OCI-LY7 (cell line): ENCODE measurements at regions not wholly inside any gene's neighbourhood (a gene's known extent, or its start where the extent isn't known, plus 50 kb on each side); places are given as distances from the start of the nearest gene placed in this dataset.

Experiments
- BruUV-seq: library from RNA; stranded (reverse); fragments of 400-500 nt; replicated peaks from 2 replicates; lab custom pipeline; 2021; lab: Mats Ljungman, UMichigan
- CTCF ChIA-PET: fragments of 300-600 bp; sonication (Branson Sonifier 250); formaldehyde crosslinking; loops from one replicate; lab custom pipeline; 2022; ENCODE audit warnings: antibody characterized with exemption; ENCODE audit not compliant: unreplicated experiment; lab: Charles Lee
- POLR2A ChIA-PET: fragments of 300-600 bp; sonication (Branson Sonifier 250); formaldehyde crosslinking; loops from one replicate; lab custom pipeline; 2022; ENCODE audit warnings: antibody characterized with exemption; lab: Charles Lee
- DNase-seq: peaks from one replicate; pipeline ENCODE4 v3.0.0-alpha.2; 2015; ENCODE audit warnings: low spot score
- H2AFZ ChIP-seq: fragments of 200-600 bp; sonication (generic), shearing (Covaris generic); 2 replicates; pipeline ENCODE4 v1.6.1; 2014; ENCODE audit warnings: mild to moderate bottlenecking, antibody characterized with exemption, low read length, moderate library complexity
- H3K27ac ChIP-seq: fragments of 200-600 bp; sonication (generic); 2 replicates; pipeline ENCODE4 v1.5.1; 2014; ENCODE audit warnings: mixed run types, low read depth, mild to moderate bottlenecking, moderate library complexity, low read length, inconsistent platforms; ENCODE audit not compliant: poor library complexity, severe bottlenecking
- H3K36me3 ChIP-seq: fragments of 200-600 bp; sonication (generic); 2 replicates; pipeline ENCODE4 v1.6.1; 2014; ENCODE audit warnings: mild to moderate bottlenecking, antibody characterized with exemption, low read length, moderate library complexity, mixed read lengths; ENCODE audit not compliant: insufficient read depth
- H3K4me1 ChIP-seq: fragments of 200-600 bp; sonication (generic); 2 replicates; pipeline ENCODE4 v1.5.1; 2014; ENCODE audit warnings: mild to moderate bottlenecking, low read length; ENCODE audit not compliant: insufficient read depth, poor library complexity, severe bottlenecking
- H3K4me2 ChIP-seq: fragments of 200-600 bp; sonication (generic); 2 replicates; pipeline ENCODE4 v1.6.1; 2014; ENCODE audit warnings: mild to moderate bottlenecking, low read length
- H3K4me3 ChIP-seq: fragments of 200-600 bp; sonication (generic); 2 replicates; pipeline ENCODE4 v1.5.1; 2014; ENCODE audit warnings: mild to moderate bottlenecking, low read depth, low read length; ENCODE audit not compliant: poor library complexity, severe bottlenecking
- H3K79me2 ChIP-seq: fragments of 200-600 bp; sonication (generic); 2 replicates; pipeline ENCODE4 v1.6.1; 2016; ENCODE audit warnings: low read depth, mild to moderate bottlenecking, low read length, moderate library complexity, mixed read lengths; ENCODE audit not compliant: insufficient read depth
- H3K9me2 ChIP-seq: fragments of 200-600 bp; sonication (generic); 2 replicates; pipeline ENCODE4 v1.6.1; 2016; ENCODE audit warnings: mild to moderate bottlenecking, low read length, mixed read lengths; ENCODE audit not compliant: insufficient read depth
- H3K9me3 ChIP-seq: fragments of 200-600 bp; sonication (generic); 2 replicates; pipeline ENCODE4 v1.6.1; 2014; ENCODE audit warnings: mild to moderate bottlenecking, mixed run types, low read length, mixed read lengths
- H4K20me1 ChIP-seq: fragments of 200-600 bp; sonication (generic); 2 replicates; pipeline ENCODE4 v1.6.1; 2014; ENCODE audit warnings: mild to moderate bottlenecking, antibody characterized with exemption, low read length, moderate library complexity, mixed read lengths; ENCODE audit not compliant: insufficient read depth
- EZH2phosphoT487 ChIP-seq: fragments of 200-600 bp; sonication (generic); IDR thresholded peaks from 2 replicates; pipeline ENCODE4 v1.6.1; 2018; ENCODE audit warnings: low read depth, borderline replicate concordance, mild to moderate bottlenecking, mixed run types, antibody characterized with exemption, low read length, moderate library complexity, mixed read lengths
- intact Hi-C: fragments of 100-400 bp; cut with micrococcal nuclease; formaldehyde crosslinking; loops from one replicate; pipeline ENCODE4 v1.10.0; 2022; ENCODE audit not compliant: unreplicated experiment
- TF ChIP-seq, protein P1 (sequence below): fragments of 200-600 bp; sonication (generic); conservative IDR thresholded peaks from 2 replicates; pipeline ENCODE4 v1.5.1; 2014; ENCODE audit warnings: mild to moderate bottlenecking, antibody characterized with exemption, low read length, moderate library complexity, mixed read lengths

- ChIA-PET POLR2A (no interaction called here), CTCF (no interaction called here)
- Histone ChIP-seq H3K4me1 (no peaks in the 10 kb centered on the region), H3K9me2 (no peaks in the 10 kb centered on the region), H3K4me2 (no peak overlapping the region), H3K4me3 (no peak overlapping the region), H4K20me1 (no peaks in the 10 kb centered on the region), H3K27ac (no peak overlapping the region), H3K36me3 (no peaks in the 10 kb centered on the region), H2AFZ (no peak overlapping the region), H3K9me3 (no peaks in the 10 kb centered on the region), H3K79me2 (no peaks in the 10 kb centered on the region)
- intact Hi-C loops: no loop called here
- DNase-seq: no peak
- TF ChIP-seq, protein P1, sequence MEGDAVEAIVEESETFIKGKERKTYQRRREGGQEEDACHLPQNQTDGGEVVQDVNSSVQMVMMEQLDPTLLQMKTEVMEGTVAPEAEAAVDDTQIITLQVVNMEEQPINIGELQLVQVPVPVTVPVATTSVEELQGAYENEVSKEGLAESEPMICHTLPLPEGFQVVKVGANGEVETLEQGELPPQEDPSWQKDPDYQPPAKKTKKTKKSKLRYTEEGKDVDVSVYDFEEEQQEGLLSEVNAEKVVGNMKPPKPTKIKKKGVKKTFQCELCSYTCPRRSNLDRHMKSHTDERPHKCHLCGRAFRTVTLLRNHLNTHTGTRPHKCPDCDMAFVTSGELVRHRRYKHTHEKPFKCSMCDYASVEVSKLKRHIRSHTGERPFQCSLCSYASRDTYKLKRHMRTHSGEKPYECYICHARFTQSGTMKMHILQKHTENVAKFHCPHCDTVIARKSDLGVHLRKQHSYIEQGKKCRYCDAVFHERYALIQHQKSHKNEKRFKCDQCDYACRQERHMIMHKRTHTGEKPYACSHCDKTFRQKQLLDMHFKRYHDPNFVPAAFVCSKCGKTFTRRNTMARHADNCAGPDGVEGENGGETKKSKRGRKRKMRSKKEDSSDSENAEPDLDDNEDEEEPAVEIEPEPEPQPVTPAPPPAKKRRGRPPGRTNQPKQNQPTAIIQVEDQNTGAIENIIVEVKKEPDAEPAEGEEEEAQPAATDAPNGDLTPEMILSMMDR: no peak
- TF ChIP-seq EZH2phosphoT487: no peak
- BruUV-seq: no TSS peak
Measured at GRCh38 chr17:71667661-71668060, 453.2 kb upstream of the SOX9 start.

- no peaks in the 10 kb centered on the region for H3K9me3 ChIP-seq
- ChIA-PET CTCF (no interaction called here), POLR2A (interaction anchor here (0.8 kb wide), 1 partner anchor 18 kb away, joined by 3 read pairs; no protein-coding TSS in a partner anchor)
- H3K36me3 ChIP-seq: no peaks in the 10 kb centered on the region
- no TSS peak for BruUV-seq
- no peaks in the 10 kb centered on the region for H3K4me1 ChIP-seq
- H4K20me1 ChIP-seq: no peaks in the 10 kb centered on the region
- H3K4me2 ChIP-seq: no peak overlapping the region
- intact Hi-C loops: no loop called here
- no peaks in the 10 kb centered on the region for H3K79me2 ChIP-seq
- no peak overlapping the region for H3K4me3 ChIP-seq
- H3K9me2 ChIP-seq: no peaks in the 10 kb centered on the region
- no peak overlapping the region for H2AFZ ChIP-seq
- no peak overlapping the region for H3K27ac ChIP-seq
- TF ChIP-seq, protein P1: no peak
- TF ChIP-seq EZH2phosphoT487: no peak
- no peak for DNase-seq
Measured at GRCh38 chr17:71668807-71669206, 452.0 kb upstream of the SOX9 start.

DNA sequence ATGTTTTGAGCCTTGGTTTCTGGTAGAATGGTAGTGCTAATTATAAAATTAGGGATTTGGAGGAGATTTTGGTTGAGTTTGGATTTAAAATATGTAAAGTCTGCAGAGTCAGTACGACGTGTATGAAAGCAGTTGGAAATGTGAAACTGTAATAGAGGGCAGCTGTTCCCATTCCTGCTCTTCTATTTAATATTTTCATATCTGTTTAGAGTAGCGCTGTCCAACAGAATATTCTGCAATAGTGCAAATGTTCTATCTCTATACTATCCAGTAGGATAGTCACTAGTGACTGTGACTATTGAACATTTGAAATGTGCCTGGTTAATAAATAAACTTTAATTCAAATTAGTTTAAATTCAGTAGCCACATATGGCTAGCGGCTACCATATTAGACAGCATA lies 443.4 kb upstream of the SOX9 start:
- no peaks in the 10 kb centered on the region for H4K20me1 ChIP-seq
- no peak for DNase-seq
- intact Hi-C loops: no loop called here
- no peak overlapping the region for H3K4me2 ChIP-seq
- CTCF ChIA-PET: no interaction called here
- no peaks in the 10 kb centered on the region for H3K9me2 ChIP-seq
- H3K4me3 ChIP-seq: no peak overlapping the region
- no peak for TF ChIP-seq EZH2phosphoT487
- TF ChIP-seq, protein P1: no peak
- POLR2A ChIA-PET: no interaction called here
- no peak overlapping the region for H3K27ac ChIP-seq
- no peaks in the 10 kb centered on the region for H3K36me3 ChIP-seq
- no peak overlapping the region for H2AFZ ChIP-seq
- BruUV-seq: no TSS peak
- no peaks in the 10 kb centered on the region for H3K4me1 ChIP-seq
- no peaks in the 10 kb centered on the region for H3K9me3 ChIP-seq
- no peaks in the 10 kb centered on the region for H3K79me2 ChIP-seq
